IMR-90 (cell line): ENCODE measurements at regions not wholly inside any gene's neighbourhood (a gene's known extent, or its start where the extent isn't known, plus 50 kb on each side); places are given as distances from the start of the nearest gene placed in this dataset.

Source experiments
- ATAC-seq: fragments of 200-7000 bp; cut with Tn5 transposase; 2 replicates; pipeline ENCODE4 v1.9.1; 2020; ENCODE audit warnings: low read depth, mild to moderate bottlenecking, moderate library complexity
- BruUV-seq: library from RNA; stranded (reverse); fragments of 400-500 nt; replicated peaks from 2 replicates; lab custom pipeline; 2021; lab: Mats Ljungman, UMichigan
- CTCF ChIA-PET: fragments of 300-600 bp; formaldehyde crosslinking; extraction: SDS; loops from one replicate; lab custom pipeline; 2021; ENCODE audit warnings: antibody characterized with exemption; lab: Yijun Ruan, JAX
- POLR2A ChIA-PET: fragments of 300-600 bp; sonication (Branson Sonifier 250); formaldehyde crosslinking; loops from one replicate; lab custom pipeline; 2022; ENCODE audit warnings: antibody characterized with exemption; ENCODE audit not compliant: unreplicated experiment; lab: Charles Lee
- DNase-seq: peaks from one replicate; pipeline ENCODE4 v3.0.0; 2013
- H2AFZ ChIP-seq: replicated peaks from 2 replicates; pipeline ENCODE3; 2013; ENCODE audit warnings: low read length, mild to moderate bottlenecking; ENCODE audit not compliant: poor library complexity
- H2AK5ac ChIP-seq: 2 replicates; pipeline ENCODE4 v1.6.1; 2013; ENCODE audit warnings: low read depth, low read length, inconsistent platforms
- H2AK9ac ChIP-seq: replicated peaks from 2 replicates; pipeline ENCODE3; 2013; ENCODE audit warnings: mild to moderate bottlenecking, low read depth, low read length, moderate library complexity; ENCODE audit not compliant: poor library complexity
- H2BK120ac ChIP-seq: 2 replicates; pipeline ENCODE4 v1.6.1; 2013; ENCODE audit warnings: low read depth, low read length, inconsistent platforms
- H2BK15ac ChIP-seq: 3 replicates; pipeline ENCODE4 v1.6.1; 2013; ENCODE audit warnings: low read depth, low read length, inconsistent platforms
- H2BK20ac ChIP-seq: 2 replicates; pipeline ENCODE4 v1.6.1; 2013; ENCODE audit warnings: low read depth, mild to moderate bottlenecking, inconsistent platforms, low read length, moderate library complexity
- H2BK5ac ChIP-seq: 2 replicates; pipeline ENCODE4 v1.6.1; 2013; ENCODE audit warnings: mild to moderate bottlenecking, low read depth, low read length, inconsistent platforms; ENCODE audit not compliant: poor library complexity, severe bottlenecking
- H3K14ac ChIP-seq: replicated peaks from 2 replicates; pipeline ENCODE4 v1.6.1; 2013; ENCODE audit warnings: low read depth, low read length, inconsistent platforms
- H3K18ac ChIP-seq: 2 replicates; pipeline ENCODE4 v1.6.1; 2013; ENCODE audit warnings: low read depth, low read length, control low read depth
- H3K23ac ChIP-seq: 2 replicates; pipeline ENCODE4 v1.6.1; 2013; ENCODE audit warnings: low read depth, low read length, inconsistent platforms
- H3K27ac ChIP-seq: 2 replicates; pipeline ENCODE4 v1.5.1; 2013; ENCODE audit warnings: mild to moderate bottlenecking, control low read depth, low read length; ENCODE audit not compliant: insufficient read depth
- H3K27me3 ChIP-seq: 2 replicates; pipeline ENCODE4 v1.6.1; 2013; ENCODE audit warnings: low read length; ENCODE audit not compliant: control insufficient read depth, insufficient read depth
- H3K36me3 ChIP-seq: 2 replicates; pipeline ENCODE4 v1.6.1; 2013; ENCODE audit warnings: low read length, mixed read lengths; ENCODE audit not compliant: control insufficient read depth, insufficient read depth
- H3K4ac ChIP-seq: 2 replicates; pipeline ENCODE4 v1.6.1; 2013; ENCODE audit warnings: low read depth, low read length, inconsistent platforms
- H3K4me1 ChIP-seq: 2 replicates; pipeline ENCODE4 v1.6.1; 2013; ENCODE audit warnings: low read length, mixed read lengths; ENCODE audit not compliant: control insufficient read depth, insufficient read depth
- H3K4me2 ChIP-seq: 2 replicates; pipeline ENCODE4 v1.6.1; 2013; ENCODE audit warnings: low read depth, mild to moderate bottlenecking, control low read depth, low read length, moderate library complexity
- H3K4me3 ChIP-seq: 2 replicates; pipeline ENCODE4 v1.5.1; 2013; ENCODE audit warnings: low read depth, mild to moderate bottlenecking, control low read depth, low read length, moderate library complexity; ENCODE audit not compliant: insufficient read depth
- H3K56ac ChIP-seq: 2 replicates; pipeline ENCODE4 v1.6.1; 2013; ENCODE audit warnings: low read length, inconsistent platforms; ENCODE audit not compliant: insufficient read depth; ENCODE audit errors: extremely low read depth
- H3K79me1 ChIP-seq, 2 experiments: 2 replicates each; pipeline ENCODE4 v1.6.1; 2013; ENCODE audit warnings: low read length in 2 of 2, inconsistent platforms in 1 of 2, low read depth in 1 of 2
- H3K9ac ChIP-seq: 2 replicates; pipeline ENCODE4 v1.6.1; 2013; ENCODE audit warnings: low read depth, low read length, control low read depth
- H3K9me1 ChIP-seq: 2 replicates; pipeline ENCODE4 v1.6.1; 2013; ENCODE audit warnings: low read length, inconsistent platforms; ENCODE audit not compliant: insufficient read depth
- H3K9me3 ChIP-seq: 2 replicates; pipeline ENCODE4 v1.6.1; 2013; ENCODE audit warnings: low read length; ENCODE audit not compliant: control insufficient read depth, insufficient read depth
- H4K20me1 ChIP-seq: 2 replicates; pipeline ENCODE4 v1.6.1; 2013; ENCODE audit warnings: low read length, inconsistent platforms; ENCODE audit not compliant: insufficient read depth
- H4K5ac ChIP-seq: 2 replicates; pipeline ENCODE4 v1.6.1; 2013; ENCODE audit warnings: mild to moderate bottlenecking, low read depth, low read length, control low read depth
- H4K8ac ChIP-seq, 2 experiments: 2 replicates each; pipeline ENCODE4 v1.6.1; 2013; ENCODE audit warnings: low read depth in 2 of 2, low read length in 2 of 2, control low read depth in 1 of 2, inconsistent platforms in 1 of 2
- H4K91ac ChIP-seq: 2 replicates; pipeline ENCODE4 v1.6.1; 2013; ENCODE audit warnings: low read depth, low read length, inconsistent platforms; ENCODE audit not compliant: insufficient read depth
- CEBPB ChIP-seq: IDR thresholded peaks from 2 replicates; pipeline ENCODE4 v1.6.1; 2012; ENCODE audit warnings: low read depth, low read length, improper control_type of control experiment
- CHD1 ChIP-seq: IDR thresholded peaks from 2 replicates; pipeline ENCODE4 v1.6.1; 2012; ENCODE audit warnings: low read depth, low read length, improper control_type of control experiment
- FOS ChIP-seq: fragments of 150-350 bp; IDR thresholded peaks from 2 replicates; pipeline ENCODE4 v1.6.1; 2016; ENCODE audit warnings: low read depth, low read length
- MAFK ChIP-seq: IDR thresholded peaks from 2 replicates; pipeline ENCODE4 v1.6.1; 2012; ENCODE audit warnings: low read depth, low read length, improper control_type of control experiment
- MAZ ChIP-seq: IDR thresholded peaks from 2 replicates; pipeline ENCODE4 v1.6.1; 2012; ENCODE audit warnings: low read depth, mild to moderate bottlenecking, low read length, improper control_type of control experiment, moderate library complexity, borderline replicate concordance
- MXI1 ChIP-seq: IDR thresholded peaks from 2 replicates; pipeline ENCODE4 v1.6.1; 2012; ENCODE audit warnings: low read depth, mild to moderate bottlenecking, low read length, moderate library complexity, borderline replicate concordance
- NFE2L2 ChIP-seq: fragments of 150-350 bp; IDR thresholded peaks from 2 replicates; pipeline ENCODE4 v1.6.1; 2016; ENCODE audit warnings: low read depth, mild to moderate bottlenecking, low read length
- POLR2A ChIP-seq: IDR thresholded peaks from 2 replicates; pipeline ENCODE4 v1.6.1; 2012; ENCODE audit warnings: mild to moderate bottlenecking, low read depth, low read length
- RAD21 ChIP-seq: IDR thresholded peaks from 2 replicates; pipeline ENCODE4 v1.6.1; 2012; ENCODE audit warnings: low read length, improper control_type of control experiment
- RCOR1 ChIP-seq: IDR thresholded peaks from 2 replicates; pipeline ENCODE4 v1.6.1; 2012; ENCODE audit warnings: mild to moderate bottlenecking, low read length, improper control_type of control experiment; ENCODE audit not compliant: insufficient replicate concordance
- RFX5 ChIP-seq: IDR thresholded peaks from 2 replicates; pipeline ENCODE4 v1.8.0; 2012; ENCODE audit warnings: low read depth, mild to moderate bottlenecking, low read length, moderate library complexity
- WGBS, 2 experiments: methylation state at CpG; one replicate each; pipeline versions ENCODE4 v1.1.5 to v1.1.7; 2013; ENCODE audit warnings: missing lambda C conversion rate in 2 of 2; ENCODE audit not compliant: insufficient read length in 1 of 2; ENCODE audit errors: extremely low coverage in 2 of 2; 5-methylcytosine and 5-hydroxymethylcytosine counted together
- dilution Hi-C: fragments of 300-500 bp; cut with HindIII; formaldehyde crosslinking; loops from one replicate; pipeline ENCODE4 v1.14.3; 2018; ENCODE audit warnings: low sequenced_read_pairs; ENCODE audit not compliant: unreplicated experiment
- in situ Hi-C: fragments of 300-500 bp; cut with MboI; formaldehyde crosslinking; loops from 3 replicates; pipeline ENCODE4 v1.14.3; 2019; ENCODE audit warnings: low sequenced_read_pairs, inconsistent platforms, mixed read lengths
- intact Hi-C: fragments of 100-400 bp; cut with micrococcal nuclease; formaldehyde crosslinking; loops from 2 replicates; pipeline ENCODE4 v1.10.0; 2022
- TF ChIP-seq, protein P1 (sequence below): conservative IDR thresholded peaks from 2 replicates; pipeline ENCODE4 v1.5.1; 2012; ENCODE audit warnings: mild to moderate bottlenecking, low read depth, low read length, improper control_type of control experiment
- TF ChIP-seq, protein P2 (sequence below): fragments of 150-350 bp; IDR thresholded peaks from 2 replicates; pipeline ENCODE4 v1.6.1; 2017; ENCODE audit warnings: mild to moderate bottlenecking, antibody characterized with exemption, low read length, low read depth
- TF ChIP-seq, protein P3 (sequence below): fragments of 150-350 bp; IDR thresholded peaks from 2 replicates; pipeline ENCODE4 v1.6.1; 2016; ENCODE audit warnings: low read depth, mild to moderate bottlenecking, low read length, moderate library complexity, borderline replicate concordance

DNA sequence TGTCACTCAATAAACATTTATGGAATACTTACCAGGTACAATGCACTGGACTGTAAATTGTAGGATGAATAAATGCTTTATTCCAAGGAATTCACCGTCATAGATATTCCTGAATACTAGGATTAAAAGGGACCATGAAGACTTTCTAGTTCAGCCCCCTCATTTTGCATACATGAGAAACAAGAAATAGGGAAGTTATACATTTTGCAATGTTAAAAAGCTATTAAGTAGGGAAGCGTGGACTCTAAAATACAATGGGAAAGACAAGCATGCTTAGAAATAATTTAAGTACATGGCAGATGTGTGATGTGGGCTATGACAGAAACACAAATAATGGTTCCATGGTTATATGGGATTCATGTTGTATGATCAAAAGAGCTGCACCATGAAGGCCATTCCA lies 89.4 kb upstream of the SYT10 start:
- POLR2A ChIA-PET = no interaction called here
- no peak overlapping the region for H3K9ac ChIP-seq
- H3K79me1 ChIP-seq = no peaks in the 10 kb centered on the region
- H3K4me2 ChIP-seq = no peak overlapping the region
- DNase-seq (no peak), ATAC-seq (no peak)
- no peak overlapping the region for H2BK15ac ChIP-seq
- H4K91ac ChIP-seq = no peak overlapping the region
- TF ChIP-seq RCOR1 (no peak), POLR2A (no peak), NFE2L2 (no peak), RAD21 (no peak), MXI1 (no peak), FOS (no peak), CHD1 (no peak), CEBPB (no peak), RFX5 (no peak), MAZ (no peak), MAFK (no peak)
- TF ChIP-seq, protein P1, sequence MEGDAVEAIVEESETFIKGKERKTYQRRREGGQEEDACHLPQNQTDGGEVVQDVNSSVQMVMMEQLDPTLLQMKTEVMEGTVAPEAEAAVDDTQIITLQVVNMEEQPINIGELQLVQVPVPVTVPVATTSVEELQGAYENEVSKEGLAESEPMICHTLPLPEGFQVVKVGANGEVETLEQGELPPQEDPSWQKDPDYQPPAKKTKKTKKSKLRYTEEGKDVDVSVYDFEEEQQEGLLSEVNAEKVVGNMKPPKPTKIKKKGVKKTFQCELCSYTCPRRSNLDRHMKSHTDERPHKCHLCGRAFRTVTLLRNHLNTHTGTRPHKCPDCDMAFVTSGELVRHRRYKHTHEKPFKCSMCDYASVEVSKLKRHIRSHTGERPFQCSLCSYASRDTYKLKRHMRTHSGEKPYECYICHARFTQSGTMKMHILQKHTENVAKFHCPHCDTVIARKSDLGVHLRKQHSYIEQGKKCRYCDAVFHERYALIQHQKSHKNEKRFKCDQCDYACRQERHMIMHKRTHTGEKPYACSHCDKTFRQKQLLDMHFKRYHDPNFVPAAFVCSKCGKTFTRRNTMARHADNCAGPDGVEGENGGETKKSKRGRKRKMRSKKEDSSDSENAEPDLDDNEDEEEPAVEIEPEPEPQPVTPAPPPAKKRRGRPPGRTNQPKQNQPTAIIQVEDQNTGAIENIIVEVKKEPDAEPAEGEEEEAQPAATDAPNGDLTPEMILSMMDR = no peak
- TF ChIP-seq, protein P2, sequence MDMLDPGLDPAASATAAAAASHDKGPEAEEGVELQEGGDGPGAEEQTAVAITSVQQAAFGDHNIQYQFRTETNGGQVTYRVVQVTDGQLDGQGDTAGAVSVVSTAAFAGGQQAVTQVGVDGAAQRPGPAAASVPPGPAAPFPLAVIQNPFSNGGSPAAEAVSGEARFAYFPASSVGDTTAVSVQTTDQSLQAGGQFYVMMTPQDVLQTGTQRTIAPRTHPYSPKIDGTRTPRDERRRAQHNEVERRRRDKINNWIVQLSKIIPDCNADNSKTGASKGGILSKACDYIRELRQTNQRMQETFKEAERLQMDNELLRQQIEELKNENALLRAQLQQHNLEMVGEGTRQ = no peak
- TF ChIP-seq, protein P3, sequence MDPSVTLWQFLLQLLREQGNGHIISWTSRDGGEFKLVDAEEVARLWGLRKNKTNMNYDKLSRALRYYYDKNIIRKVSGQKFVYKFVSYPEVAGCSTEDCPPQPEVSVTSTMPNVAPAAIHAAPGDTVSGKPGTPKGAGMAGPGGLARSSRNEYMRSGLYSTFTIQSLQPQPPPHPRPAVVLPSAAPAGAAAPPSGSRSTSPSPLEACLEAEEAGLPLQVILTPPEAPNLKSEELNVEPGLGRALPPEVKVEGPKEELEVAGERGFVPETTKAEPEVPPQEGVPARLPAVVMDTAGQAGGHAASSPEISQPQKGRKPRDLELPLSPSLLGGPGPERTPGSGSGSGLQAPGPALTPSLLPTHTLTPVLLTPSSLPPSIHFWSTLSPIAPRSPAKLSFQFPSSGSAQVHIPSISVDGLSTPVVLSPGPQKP = no peak
- no peak overlapping the region for H4K8ac ChIP-seq
- no peaks in the 10 kb centered on the region for H3K36me3 ChIP-seq
- H3K18ac ChIP-seq = no peak overlapping the region
- no peak overlapping the region for H2AFZ ChIP-seq
- H3K14ac ChIP-seq = no peak overlapping the region
- dilution Hi-C loops = no loop called here
- H3K9me1 ChIP-seq = no peaks in the 10 kb centered on the region
- H3K4me1 ChIP-seq = no peaks in the 10 kb centered on the region
- no peaks in the 10 kb centered on the region for H4K20me1 ChIP-seq
- H2AK5ac ChIP-seq = no peak overlapping the region
- no peak overlapping the region for H2BK5ac ChIP-seq
- H4K5ac ChIP-seq = no peak overlapping the region
- H3K27me3 ChIP-seq = no peaks in the 10 kb centered on the region
- H2BK20ac ChIP-seq = no peak overlapping the region
- no TSS peak for BruUV-seq
- intact Hi-C loops = no loop called here
- WGBS, 2 experiments = no CpG with 5 or more reads among the region's 2 CpGs
- H3K9me3 ChIP-seq = peaks cover 2% of the 10 kb centered on the region; the same call in 1 of the 2 replicates
- no peak overlapping the region for H3K4ac ChIP-seq
- H2AK9ac ChIP-seq = no peak overlapping the region
- no peak overlapping the region for H3K23ac ChIP-seq
- no peak overlapping the region for H3K56ac ChIP-seq
- H3K27ac ChIP-seq = no peak overlapping the region
- no peak overlapping the region for H2BK120ac ChIP-seq
- in situ Hi-C loops = no loop called here
- H3K4me3 ChIP-seq = no peak overlapping the region
- CTCF ChIA-PET = no interaction called here
